CD4-positive, alpha-beta T cell treated with Interleukin-15 for 4 hours (primary cell): ENCODE measurements at regions not wholly inside any gene's neighbourhood (a gene's known extent, or its start where the extent isn't known, plus 50 kb on each side); places are given as distances from the start of the nearest gene placed in this dataset.
"Not testable (repeated sequence)": the region's sequence is repeated elsewhere in the genome, so short reads cannot be mapped to it uniquely, and the experiment has no call there.

Source experiments
- DNase-seq: peaks from one replicate; pipeline ENCODE4 v3.0.0-alpha.2; 2020; ENCODE audit warnings: low spot score

DNA sequence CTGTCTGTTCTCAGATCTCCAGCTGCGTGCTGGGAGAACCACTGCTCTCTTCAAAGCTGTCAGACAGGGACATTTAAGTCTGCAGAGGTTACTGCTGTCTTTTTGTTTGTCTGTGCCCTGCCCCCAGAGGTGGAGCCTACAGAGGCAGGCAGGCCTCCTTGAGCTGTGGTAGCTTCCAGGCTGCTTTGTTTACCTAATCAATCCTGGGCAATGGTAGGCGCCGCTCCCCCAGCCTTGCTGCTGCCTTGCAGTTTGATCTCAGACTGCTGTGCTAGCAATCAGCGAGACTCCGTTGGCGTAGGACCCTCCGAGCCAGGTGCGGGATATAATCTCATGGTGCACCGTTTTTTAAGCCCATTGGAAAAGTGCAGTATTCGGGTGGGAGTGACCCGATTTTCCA is 1240.0 kb downstream of the EFNA5 start:
- DNase-seq, result not testable (repeated sequence)

DNA sequence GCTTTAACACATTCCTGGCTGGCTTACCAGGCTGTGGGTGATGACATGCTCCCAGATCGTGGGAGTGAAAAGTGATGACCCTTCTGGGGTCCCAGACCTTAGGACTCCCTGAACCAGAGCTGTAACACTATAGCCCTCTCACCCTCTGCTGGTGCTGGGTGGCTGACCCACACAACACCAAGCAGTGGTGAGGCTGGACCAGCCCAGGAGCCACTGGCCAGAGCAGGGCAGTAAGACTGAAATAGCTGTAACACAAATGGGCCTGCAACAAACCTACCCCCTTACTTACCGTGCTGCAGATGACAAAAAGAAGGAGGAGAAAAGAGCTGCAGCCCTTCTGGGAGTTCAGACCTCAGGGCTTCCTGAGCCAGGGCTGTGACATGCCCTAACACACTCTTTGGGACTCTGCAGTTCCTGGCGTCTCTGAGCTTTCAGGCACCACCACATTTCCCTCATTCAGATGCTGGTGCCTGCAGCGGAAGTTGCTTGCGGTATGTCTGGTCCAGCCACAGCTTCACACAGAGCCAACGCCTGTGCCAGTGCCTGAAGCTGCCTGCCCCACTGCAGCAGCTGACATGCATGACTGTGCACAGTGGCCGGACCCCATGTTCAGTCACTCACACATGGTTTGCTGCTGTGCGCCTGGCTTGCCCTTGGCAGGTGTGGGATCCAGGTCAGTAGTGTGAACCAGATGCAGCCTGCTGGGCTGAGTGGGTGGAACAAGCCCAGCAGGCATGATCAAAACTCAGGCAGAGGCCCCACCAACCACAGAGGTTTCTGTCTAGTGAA is 1247.4 kb downstream of the EFNA5 start:
- DNase-seq, result no peak

DNA sequence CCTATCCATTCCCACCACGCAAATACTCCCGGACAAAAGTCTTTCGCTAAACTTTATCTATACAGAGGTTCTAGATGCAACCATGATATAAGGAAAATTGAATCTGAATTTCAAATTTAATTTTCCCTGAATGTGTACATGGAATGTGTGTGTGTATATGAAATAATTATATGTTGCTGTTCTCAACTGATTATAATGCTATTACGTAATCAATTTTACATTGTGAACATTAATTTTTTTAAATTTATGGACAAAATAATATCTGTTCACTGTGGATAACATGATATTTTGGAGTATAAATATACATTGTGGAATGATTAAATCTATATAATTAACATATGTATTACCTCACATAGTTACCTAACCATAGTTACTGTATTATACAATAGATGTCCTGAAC is 1250.6 kb downstream of the EFNA5 start:
- no peak for DNase-seq

DNA sequence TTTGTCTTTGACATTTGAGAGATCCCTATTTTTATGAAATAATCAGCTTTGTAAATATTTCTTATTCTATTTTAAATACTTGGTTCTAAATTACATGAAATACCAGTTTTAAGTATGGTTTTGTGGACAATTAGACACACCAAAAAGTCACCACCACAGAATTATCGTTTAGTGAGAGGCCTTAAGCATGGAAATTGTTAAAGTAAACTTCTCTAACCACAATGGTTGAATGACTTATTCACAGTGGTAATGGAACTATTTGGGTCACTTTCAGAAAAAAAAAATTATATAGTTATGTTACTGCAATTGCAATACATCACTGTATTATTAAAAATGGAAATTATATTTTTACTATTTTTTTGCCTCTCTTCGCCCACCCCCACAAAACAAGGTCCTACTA is 1252.5 kb downstream of the EFNA5 start:
- no peak for DNase-seq

DNA sequence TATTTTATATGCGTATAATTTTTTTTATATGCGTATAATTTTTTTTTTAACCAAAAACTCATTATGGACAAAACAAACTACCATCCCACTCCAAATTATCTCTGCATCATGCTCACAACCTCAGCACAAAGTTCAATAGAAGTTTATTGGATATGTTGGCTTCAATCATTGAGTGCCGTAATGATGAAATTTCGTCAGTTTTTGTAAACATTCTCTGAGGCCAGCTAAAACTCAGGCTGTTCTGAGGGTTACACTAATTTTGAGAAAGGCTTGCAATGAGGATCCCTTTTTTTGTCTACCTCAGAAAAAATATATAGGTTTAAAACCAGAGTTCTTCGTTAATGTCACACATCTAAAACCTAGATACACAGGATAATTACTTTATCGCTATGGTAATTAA is 1253.2 kb downstream of the EFNA5 start:
- no peak for DNase-seq

DNA sequence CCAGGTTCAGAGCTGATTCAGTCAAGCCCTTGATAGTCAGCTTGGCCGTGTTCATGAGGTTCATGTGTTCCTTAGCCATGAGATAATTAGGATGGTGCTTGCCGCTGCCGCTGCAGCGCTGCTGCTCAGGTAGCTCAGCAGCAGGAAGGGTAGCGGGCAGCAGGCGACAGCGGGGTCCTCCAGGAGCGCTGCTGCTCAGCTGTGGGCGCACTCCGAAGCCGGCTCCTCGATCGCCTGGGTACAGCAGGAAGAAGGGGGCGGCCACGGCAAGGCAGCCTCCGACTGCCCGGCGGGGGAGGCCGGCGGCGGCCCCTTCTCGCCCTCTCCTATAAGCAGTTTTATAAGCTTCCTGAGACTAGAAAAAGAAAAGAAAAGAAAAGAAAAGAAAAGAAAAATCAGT is 1253.6 kb downstream of the EFNA5 start:
- DNase-seq, result no peak

DNA sequence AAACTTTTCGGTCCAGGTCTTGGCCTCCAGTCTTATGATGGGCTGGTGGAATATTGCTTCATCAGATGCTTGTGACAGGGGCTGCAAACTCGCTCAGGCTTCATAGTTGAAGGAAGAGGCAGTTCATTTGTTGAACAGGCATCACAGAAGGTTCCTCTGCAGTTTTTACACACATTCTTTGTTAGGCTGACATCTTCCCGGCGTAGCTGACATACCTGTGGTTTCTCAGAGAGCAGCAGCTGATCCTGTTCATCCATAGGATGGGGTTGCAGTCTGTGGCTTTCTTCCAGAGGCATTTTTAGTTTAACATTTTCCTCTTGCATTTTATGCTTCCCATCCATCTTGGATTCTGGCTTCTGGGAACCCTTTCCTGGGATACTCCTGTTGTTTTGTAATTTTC is 1255.2 kb downstream of the EFNA5 start:
- DNase-seq, result no peak

DNA sequence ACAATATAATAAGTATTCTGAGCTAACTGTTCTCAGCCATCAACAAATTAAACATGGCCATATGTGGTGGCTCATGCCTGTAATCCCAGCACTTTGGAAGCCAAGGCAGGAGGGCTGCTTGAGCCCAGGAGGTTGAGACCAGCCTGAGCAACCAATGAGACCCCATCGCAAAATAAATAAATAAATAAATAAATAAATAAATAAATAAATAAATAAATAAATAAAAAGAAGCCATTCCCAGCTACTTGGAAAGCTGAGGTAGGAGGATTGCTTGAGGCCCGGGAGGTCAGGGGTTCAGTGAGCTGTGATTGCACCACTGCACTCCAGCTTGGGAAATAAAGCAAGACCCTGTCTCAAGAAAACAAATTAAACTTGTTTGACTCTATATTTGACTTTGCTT is 1256.4 kb downstream of the EFNA5 start:
- no peak for DNase-seq

DNA sequence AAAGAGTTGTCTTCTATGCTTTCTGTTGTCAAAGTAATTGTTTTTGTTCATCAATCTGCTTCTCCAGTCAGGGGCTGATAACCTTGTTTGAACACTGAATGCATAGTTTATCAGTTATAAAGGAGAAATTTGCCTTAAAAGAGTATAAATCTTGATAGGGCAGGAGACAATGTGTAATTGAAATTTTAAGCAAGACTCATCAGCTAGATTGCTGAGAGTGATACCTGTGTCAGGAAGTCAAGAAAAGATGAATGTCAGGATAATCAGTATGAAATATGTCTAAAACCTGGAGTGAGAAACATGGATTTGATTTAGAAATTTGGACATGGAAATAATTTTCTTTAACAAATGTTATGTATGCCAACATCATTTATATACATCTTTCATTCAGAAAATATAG is 1258.1 kb downstream of the EFNA5 start:
- DNase-seq, result no peak

DNA sequence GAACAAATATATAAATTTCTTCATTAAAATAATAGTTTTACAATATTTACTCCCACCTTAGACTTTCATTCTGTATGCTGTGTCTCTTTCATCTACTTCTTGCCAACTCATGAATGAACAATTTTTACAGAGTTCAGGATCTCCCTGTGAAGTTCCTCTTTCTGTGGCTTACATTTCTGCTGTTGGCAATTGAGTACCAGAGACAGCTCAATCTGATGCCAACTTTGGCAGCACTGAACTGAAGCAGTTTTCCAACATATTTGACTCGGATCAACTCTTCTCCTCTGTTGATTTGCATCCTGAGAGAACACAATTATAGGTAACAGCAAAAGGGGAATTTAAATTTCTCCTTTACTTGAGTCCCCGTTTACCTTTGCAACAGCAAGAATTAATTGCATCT is 1262.2 kb downstream of the EFNA5 start:
- DNase-seq, result no peak

DNA sequence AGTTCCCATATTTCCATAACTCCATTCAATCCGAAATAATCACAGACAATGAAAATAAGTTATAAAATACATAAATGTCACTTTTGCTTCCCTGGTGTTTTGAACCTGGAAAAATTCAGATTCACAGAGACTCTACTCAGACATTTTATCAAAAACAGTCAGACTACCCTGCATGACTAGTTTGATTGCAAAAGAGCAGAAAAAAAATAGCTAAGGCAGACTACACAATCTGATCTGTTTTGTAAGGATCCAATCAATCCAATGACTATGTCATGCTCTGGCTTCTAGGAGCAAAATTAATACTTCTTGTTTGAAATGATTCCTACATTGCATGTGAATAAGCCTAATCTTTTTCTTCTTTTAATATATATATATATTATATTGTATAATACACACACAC is 1262.6 kb downstream of the EFNA5 start:
- DNase-seq, result no peak

DNA sequence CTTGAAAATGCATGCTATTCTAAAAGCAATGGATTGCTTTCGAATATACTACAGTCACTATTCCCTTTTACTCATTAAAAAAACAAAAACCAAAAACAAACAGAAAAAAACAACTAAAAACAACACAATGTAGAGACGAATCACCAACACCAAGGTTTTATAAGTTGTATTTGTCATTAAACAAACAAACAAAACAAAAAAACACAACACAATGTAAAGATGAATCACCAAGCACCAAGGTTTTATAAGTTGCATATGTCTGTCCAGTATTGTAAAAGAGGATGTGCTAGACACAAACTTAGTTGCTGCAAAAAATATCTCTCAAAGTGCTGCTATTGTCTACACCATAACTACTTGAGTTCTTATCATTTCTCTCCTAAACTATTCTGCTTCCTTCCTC is 1269.2 kb downstream of the EFNA5 start:
- no peak for DNase-seq

DNA sequence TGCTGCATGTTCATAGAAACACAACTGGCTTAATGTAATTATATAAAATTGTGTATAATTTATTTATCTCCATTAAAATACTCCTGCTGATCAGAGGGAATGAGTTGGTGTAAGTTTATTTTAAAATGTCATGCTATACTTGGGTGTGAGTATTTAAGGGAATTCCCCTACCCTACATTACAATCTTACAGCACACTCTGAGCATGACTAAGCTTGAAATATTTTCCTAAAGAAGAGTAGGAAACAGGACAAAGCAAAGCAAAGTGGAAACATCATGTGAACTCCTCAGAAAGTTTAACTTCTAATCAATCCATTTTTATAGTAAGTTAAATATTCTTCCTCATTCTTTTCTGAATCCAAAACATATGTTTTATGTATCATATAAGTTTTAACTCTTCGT is 1271.3 kb downstream of the EFNA5 start:
- no peak for DNase-seq

DNA sequence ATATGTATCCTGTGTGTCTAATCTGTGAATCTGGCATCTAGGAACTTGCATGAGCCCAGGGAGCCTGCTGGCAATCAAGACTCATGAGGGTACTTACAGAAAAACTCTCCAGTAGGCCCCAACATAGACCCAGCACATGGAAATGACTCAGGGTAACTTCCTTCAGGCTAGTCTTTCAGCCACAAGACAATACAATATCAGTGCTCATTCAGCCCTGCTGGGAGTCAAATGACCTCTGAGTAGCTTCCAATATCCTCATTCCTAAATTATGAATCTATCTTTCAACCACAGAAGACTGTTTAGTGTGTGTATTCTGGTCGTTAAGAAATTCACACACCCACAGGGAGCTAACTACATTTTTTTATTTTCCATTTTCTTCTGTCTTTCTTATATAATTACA is 1273.0 kb downstream of the EFNA5 start:
- DNase-seq, result no peak

DNA sequence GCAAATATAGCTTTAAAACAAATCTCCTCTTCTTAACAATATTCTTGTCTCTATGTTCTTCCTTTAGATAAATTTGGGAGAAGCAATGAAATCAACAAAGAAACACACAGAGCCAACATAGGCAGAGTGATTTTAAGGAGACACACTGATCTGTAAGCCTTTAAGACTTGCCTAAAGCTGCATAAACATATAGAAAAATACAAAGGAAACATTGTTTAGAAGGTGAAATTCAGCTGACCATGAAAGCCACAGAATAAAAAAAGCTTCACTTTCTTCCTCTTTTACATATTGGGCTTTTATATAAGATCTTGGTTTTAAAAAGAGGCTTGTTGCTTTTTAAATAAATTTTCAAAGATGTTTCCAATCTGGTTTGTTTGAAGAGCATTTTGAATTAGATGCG is 1277.5 kb downstream of the EFNA5 start:
- DNase-seq, result no peak

DNA sequence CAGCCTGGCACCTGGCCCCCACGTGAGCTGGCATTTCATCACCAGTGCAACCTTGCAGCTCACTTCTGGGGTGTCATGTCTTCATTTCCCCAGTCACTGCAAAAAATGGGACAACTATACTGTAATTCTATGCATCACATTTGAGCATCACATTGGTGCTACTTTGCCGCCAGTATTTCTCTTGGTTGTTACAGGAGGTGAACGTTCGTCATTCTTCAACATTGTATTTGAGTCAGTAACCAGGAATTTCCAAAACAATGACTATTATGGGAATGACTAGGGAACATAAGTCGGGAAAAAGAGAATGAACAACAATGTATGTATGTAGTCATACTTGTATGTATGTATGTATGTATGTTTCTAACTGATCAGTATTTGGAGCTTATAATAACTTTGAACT is 1278.0 kb downstream of the EFNA5 start:
- no peak for DNase-seq

DNA sequence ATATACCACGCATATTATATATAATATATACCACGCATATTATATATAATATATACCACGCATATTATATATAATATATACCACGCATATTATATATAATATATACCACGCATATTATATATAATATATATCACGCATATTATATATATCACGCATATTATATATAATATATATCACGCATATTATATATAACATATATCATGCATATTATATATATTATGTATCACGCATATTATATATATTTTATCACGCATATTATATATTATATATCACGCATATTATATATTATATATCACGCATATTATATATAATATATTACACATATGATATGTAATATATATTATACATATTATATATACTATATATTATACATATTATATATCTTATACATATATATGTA is 1283.0 kb downstream of the EFNA5 start:
- DNase-seq, result not testable (repeated sequence)

DNA sequence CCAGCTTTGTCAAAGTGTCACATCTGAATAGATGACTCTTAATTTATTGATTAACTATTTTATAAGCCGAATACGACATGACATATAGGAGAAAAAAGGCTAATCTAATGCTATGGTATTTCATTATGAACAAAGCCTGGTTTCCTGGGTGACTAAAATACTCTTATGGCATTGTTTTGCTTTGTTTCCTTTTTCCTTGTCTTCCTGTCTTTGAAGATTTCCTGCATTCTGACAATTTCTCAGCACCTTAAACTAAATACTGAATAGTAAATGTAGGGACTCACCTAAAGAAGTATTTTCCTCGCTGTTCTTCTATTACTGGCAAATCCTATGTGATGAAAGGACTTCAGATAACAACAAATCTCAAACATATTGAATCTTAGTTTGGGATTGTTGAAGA is 1284.5 kb downstream of the EFNA5 start:
- DNase-seq, result no peak

DNA sequence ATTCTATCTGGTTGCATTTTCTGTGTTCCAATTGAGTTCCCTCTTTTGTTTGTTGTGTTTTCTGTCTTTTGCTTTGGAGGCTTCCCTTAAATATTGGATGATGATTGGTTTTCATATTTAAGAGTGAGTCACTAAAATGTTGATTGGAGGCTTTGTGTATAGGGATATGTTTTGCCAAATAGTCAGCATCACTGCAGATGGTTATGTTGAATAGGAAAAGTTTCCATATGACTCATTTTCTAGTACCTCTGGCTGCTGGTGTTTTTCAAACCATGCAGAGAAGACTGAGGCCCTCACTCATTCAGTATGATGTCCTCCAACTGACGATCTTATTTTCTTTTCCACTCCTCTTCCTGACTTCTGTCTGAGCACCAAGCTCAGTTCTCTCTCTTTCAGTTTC is 1290.0 kb downstream of the EFNA5 start:
- no peak for DNase-seq

DNA sequence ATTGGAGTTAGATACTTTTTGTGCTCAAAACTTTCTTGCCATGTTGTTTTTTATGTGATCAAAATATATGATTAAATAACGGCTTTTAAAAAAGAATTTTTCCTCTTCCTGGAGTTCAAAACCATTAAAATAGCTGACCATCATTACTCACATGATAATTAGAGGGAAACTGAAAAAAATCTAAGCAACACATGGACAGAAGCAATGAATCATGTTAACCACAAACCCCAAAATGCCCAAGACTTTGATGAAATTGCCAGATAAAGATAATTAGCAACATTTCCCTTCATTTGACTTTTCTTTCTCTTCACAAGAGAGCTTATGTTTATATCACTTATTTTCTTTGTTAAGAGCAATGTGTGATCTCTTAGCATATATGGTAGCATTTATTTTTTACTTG is 1294.2 kb downstream of the EFNA5 start:
- DNase-seq, result no peak

DNA sequence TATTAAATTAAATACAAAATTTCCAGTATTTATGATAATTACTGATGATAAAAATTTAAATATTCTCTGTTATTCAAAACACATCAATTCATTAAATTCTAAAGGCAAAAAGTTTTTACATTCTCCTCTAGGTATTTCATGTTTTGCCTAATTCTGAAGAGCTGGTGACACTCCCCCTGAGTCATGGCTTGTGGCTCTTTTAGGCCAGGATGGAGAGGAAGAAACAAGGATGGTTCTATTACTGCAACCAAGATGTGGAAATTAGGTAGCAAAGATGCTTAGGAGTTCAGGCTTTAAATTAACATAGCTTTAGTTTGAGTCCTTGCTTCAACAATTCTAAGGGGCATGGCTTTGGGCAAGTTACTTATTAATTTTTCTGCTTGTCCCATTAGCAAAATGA is 1295.8 kb downstream of the EFNA5 start:
- DNase-seq, result no peak

DNA sequence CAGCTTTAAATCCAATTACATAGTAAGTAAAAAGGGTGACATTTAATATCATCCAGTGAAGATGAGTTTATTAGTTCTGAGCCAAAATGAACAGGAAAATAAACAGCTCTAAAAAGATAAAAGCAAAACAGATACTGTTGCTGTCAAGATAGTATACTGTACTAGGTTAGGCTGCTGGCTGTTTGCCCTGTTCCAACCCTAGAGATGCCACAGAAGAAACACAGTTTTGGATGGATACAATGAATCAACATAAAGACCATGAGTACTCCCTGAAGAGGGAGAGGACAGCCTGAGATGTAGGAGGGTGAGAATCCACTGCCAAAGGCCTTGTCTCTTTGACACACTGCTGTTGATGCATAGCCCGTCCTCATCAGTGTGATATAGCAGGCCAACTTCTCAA is 1302.7 kb downstream of the EFNA5 start:
- no peak for DNase-seq

DNA sequence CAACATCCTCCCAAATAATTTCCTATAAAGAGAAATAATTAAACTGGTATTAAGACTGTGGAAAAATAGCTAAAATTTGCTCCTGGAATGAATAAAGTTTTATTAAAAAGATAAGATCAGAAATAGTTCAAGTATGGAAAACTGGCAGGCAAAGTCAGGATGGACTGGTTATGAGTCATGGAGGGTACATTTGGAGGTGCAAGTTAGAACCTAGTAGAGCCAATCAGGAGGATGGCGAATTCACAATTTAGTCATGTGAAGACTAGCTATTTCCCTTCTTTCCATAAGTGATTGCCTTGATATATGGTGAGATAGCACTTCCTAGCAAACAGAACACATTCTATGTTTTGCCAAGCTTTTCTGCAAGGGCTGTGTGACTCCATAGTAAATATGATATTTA is 1303.5 kb downstream of the EFNA5 start:
- no peak for DNase-seq

DNA sequence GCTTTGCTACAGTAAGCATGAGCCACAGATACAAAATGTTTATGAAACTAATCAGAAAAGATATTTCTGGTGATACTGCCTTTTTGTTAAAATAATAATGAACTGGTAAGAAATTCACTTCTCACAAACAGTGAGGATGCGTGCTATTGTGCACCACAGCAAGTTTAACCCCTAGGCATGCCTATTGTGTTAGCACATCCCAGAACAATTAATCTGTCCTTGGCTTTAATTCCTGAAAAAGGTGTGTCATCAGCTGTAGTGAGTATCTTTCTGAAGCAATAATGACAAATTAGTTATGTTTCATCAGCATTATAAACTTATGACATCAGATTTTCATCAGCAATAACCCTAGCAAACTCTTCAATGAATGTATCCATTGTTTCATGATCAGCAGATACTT is 1307.2 kb downstream of the EFNA5 start:
- no peak for DNase-seq

DNA sequence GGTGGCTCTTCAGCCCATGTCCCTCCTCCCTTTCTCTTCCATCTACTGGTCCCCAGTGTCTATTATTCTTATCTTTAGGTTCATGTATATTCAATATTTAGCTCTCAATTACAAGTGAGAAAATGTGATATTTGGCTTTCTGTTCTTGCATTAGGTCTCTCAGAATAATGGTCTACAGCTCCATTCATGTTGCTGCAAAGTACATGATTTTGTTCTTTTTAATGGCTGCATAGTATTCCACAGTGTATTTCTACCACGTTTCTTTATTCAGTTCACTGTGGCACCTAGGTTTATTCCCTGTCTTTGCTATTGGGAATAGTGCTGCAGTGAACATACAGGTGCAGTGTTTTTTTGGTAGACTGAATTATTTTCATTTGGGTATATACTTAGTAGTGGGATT is 1308.8 kb downstream of the EFNA5 start:
- DNase-seq, result no peak
